PC-3 (cell line): ENCODE measurements at regions not wholly inside any gene's neighbourhood (a gene's known extent, or its start where the extent isn't known, plus 50 kb on each side); places are given as distances from the start of the nearest gene placed in this dataset.

Experiments
- CTCF ChIP-seq: fragments of 300-600 bp; sonication (generic); conservative IDR thresholded peaks from 2 replicates; pipeline ENCODE4 v1.5.1; 2017; ENCODE audit warnings: antibody characterized with exemption, low read depth, mild to moderate bottlenecking, low read length
- EZH2 ChIP-seq: fragments of 300-600 bp; sonication (generic); IDR thresholded peaks from one replicate; pipeline ENCODE4 v1.6.1; 2017; ENCODE audit warnings: antibody characterized with exemption, mild to moderate bottlenecking, low read length; ENCODE audit not compliant: unreplicated experiment
- EZH2phosphoT487 ChIP-seq: fragments of 300-600 bp; sonication (generic); IDR thresholded peaks from 2 replicates; pipeline ENCODE4 v1.6.1; 2018; ENCODE audit warnings: mild to moderate bottlenecking, antibody characterized with exemption, low read length, borderline replicate concordance

- TF ChIP-seq CTCF = no peak
- no peak for TF ChIP-seq EZH2phosphoT487
- no peak for TF ChIP-seq EZH2
Observed at GRCh38 chr5:118456085-118456484, 532.3 kb downstream of the DTWD2 start.
